ENCODE measurements at regions not wholly inside any gene's neighbourhood (a gene's known extent, or its start where the extent isn't known, plus 50 kb on each side); places are given as distances from the start of the nearest gene placed in this dataset.

DNA sequence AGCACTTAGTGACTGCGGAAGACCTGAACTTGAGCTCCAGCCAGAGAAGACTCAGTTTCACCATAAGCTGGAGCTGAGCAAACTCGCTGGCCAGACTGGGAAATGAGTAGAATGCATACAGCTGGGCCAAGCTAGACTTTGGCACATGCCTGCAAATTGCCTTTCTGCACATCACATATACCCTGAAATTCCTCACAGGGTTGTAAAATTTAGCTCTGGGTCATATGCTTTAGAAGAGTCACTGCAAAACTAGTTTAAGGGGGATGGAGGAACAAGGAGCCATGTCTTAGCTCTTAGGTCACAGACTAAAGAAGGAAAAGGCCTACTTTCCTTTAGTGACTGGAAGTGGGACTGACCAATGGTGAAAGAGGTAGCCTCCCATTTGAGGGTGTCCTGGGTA is 67.6 kb downstream of the PPP1R3C start:
- TF ChIP-seq EZH2 (IDR thresholded peaks at IDR 0.05; ENCODE audit: low read length, missing control alignments): no peak
- TF ChIP-seq, protein P1, sequence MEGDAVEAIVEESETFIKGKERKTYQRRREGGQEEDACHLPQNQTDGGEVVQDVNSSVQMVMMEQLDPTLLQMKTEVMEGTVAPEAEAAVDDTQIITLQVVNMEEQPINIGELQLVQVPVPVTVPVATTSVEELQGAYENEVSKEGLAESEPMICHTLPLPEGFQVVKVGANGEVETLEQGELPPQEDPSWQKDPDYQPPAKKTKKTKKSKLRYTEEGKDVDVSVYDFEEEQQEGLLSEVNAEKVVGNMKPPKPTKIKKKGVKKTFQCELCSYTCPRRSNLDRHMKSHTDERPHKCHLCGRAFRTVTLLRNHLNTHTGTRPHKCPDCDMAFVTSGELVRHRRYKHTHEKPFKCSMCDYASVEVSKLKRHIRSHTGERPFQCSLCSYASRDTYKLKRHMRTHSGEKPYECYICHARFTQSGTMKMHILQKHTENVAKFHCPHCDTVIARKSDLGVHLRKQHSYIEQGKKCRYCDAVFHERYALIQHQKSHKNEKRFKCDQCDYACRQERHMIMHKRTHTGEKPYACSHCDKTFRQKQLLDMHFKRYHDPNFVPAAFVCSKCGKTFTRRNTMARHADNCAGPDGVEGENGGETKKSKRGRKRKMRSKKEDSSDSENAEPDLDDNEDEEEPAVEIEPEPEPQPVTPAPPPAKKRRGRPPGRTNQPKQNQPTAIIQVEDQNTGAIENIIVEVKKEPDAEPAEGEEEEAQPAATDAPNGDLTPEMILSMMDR (conservative IDR thresholded peaks at IDR 0.05 in 1 of 2, IDR thresholded peaks at IDR 0.05 in 1 of 2; ENCODE audit: low read depth in 1 of 2, low read length in 2 of 2): no peak
